ENCODE measurements at regions not wholly inside any gene's neighbourhood (a gene's known extent, or its start where the extent isn't known, plus 50 kb on each side); places are given as distances from the start of the nearest gene placed in this dataset.
"Not testable (repeated sequence)": the region's sequence is repeated elsewhere in the genome, so short reads cannot be mapped to it uniquely, and the experiment has no call there.

DNA sequence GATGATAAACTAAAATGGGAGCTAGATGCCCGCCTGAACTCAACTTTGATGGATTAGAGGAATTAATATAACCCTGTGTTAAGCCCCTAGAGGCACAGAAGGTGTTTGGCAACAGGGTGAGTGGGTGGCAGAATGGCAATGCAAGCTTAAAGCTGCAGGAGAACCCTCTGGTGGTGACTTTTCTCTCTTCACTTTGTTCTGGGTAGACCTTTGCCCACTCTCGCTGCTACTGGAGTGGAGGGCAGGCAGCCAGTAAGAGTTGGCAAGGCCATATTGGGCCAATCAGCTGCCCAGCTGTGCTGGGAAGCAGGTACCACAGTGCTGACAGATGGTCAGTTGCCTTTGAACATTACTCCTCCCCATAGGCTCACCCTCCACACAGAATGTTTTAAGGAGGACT, 468.2 kb downstream of the MMUT start:
- DNase-seq (ENCODE audit: low read depth in 2 of 2): no peak

DNA sequence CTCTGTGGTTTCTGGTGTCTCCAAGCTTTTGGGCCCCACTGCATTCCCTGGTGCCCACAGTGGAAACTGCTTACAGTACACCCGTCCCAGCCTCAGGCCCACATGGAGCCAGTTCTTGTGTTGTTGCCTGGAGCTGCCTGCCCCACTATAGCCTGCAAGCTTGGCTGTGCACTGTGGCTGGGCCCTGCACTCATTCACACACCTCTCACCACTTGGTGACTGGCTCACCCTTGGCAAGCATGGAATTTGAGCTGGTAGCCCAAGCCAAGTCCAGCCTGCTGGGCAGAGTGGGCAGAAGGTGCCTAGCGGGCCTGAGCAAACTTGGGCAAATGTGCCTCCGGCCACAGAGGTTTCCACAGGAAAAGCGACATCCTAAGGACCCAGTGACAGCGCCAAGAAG, 472.3 kb downstream of the MMUT start:
- DNase-seq (ENCODE audit: low read depth in 2 of 2): no peak

DNA sequence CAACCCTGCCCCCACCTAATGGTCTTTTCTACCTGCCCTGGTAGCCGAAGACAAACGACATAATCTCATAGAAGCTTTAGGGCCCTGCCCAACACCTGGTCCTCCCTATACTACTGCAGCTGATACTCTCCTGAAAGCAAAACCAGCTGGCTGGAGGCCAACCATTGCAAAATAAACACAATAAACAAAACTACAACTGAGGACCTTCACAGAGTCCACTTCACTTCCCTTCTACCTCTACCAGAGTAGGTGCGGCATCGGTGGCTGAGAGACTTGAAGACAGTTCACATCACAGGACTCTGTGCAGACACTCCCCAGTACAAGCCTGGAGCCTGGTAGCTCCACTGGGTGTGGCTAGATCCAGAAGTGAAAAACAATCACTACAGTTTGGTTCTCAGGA, 476.2 kb downstream of the MMUT start:
- no peak for DNase-seq (ENCODE audit: low read depth in 2 of 2)

DNA sequence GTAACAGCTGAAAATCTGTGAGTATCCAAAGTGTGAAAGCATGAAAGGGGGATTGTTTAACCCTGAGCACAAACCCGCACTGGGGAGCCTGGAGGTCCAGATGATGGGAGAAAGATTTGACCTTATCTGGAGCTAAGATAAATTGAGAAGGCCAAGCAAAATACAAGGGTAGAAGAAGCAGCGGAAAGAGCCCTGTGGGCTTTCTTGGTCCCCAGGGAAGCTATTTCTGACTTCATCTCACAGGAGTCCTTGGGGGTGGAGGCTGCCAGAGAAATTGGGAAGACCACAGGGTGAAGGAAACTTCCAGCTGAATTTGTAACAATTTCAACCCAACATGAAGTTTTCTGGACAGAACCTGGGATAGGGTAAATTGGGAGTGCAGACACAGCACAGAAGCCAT, 476.9 kb downstream of the MMUT start:
- no peak for DNase-seq (ENCODE audit: low read depth in 2 of 2)

DNA sequence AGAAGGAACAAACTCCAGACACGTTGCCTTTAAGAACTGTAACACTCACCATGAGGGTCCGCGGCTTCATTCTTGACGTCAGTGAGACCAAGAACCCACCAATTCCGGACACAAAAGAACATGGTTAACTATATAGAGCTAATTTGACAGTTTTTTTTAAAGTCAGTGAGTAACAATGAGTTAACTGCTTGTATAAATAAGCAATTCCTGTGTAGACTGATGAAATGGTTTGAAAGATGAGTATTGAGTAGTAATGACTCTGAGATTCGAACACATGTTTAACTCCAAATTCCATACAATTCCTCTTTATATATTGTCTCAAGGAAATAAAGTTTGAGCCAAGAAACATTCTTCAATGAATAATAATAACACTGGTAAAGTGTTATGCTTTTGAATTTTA, 478.0 kb downstream of the MMUT start:
- DNase-seq (ENCODE audit: low read depth in 2 of 2): no peak

DNA sequence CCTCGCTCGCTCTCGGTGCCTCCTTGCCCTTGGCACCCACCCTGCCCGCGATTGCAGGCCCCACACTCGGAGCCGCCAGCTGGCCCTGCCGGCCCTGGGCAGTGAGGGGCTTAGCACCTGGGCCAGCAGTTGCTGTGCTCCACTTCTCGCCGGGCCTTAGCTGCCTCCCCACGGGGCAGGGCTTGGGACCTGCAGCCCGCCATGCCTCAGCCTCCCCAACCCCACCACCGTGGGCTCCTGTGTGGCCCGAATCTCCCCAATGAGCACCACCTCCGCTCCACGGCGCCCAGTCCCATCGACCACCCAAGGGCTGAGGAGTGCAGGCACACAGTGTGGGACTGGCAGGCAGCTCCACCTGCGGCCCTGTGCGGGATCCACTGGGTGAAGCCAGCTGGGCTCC, 479.1 kb downstream of the MMUT start:
- not testable (repeated sequence) for DNase-seq (ENCODE audit: low read depth in 2 of 2)

DNA sequence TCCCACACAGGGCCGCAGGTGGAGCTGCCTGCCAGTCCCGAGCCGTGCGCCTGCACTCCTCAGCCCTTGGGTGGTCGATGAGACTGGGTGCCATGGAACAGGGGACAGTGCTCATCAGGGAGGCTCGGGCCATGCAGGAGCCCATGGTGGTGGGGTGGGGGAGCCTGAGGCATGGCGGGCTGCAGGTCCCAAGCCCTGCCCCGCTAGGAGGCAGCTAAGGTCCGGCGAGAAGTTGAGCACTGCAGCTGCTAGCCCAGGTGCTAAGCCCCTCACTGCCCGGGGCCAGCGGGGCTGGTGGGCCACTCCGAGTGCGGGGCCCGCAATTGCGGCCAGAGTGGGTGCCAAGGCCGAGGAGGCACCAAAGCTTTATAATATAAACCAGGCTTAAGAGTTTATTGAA, 479.7 kb downstream of the MMUT start:
- DNase-seq (ENCODE audit: low read depth in 2 of 2): no peak

DNA sequence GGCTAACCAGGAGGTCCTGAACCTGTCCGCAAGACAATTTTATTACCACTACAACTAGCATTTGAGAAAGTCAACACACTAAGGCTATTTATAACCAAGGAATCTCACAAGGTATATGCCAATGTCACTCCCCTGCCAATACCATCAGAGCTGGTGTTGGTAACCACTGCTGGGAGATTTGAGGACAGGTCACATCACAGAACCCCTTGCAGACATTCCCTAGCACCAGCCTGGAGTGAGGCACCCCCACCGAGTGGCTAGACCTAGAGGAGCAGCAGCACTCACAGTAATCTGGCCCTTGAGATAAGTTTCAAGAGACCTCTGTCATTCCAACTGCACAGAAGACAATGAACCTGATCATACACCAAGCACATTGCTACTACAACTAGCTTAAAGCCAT, 483.2 kb downstream of the MMUT start:
- DNase-seq (ENCODE audit: low read depth in 2 of 2): no peak

DNA sequence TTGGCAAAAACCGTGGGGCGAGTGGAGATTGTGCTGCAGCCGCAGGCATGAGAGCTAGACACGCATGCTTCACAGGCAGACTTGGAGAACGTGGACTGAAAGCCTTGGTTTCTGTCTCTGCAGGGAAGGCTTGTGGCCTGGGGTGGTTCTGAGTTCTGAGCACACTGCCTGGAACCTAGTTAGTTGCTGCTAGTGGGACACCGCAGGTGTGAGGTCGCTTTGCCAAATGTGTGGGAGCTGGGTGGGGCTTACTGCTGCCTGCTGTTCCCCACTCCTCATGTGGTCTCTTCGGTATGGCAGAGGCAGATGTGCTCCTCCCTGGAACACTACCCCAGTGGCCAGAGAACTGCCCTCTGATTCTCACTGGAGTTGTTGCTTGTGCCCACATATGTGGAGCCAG, 484.0 kb downstream of the MMUT start:
- DNase-seq (ENCODE audit: low read depth in 2 of 2): no peak

DNA sequence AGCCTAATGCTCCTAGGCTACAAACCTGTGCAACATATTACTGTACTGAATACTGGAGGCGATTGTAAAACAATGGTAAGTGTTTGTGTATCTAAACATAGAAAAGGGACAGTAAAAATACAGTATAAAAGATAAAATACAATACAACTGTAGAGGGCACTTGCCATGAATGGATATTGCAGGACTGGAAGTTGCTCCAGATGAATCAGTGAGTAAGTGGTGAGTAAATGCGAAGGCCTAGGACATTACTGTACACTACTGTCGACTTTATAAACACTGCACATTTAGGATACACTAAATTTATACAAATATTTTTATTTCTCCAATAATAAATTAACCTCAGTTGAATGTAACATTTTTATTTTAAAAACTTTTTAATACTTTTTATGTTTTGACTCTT, 485.0 kb downstream of the MMUT start:
- DNase-seq (ENCODE audit: low read depth in 2 of 2): no peak

DNA sequence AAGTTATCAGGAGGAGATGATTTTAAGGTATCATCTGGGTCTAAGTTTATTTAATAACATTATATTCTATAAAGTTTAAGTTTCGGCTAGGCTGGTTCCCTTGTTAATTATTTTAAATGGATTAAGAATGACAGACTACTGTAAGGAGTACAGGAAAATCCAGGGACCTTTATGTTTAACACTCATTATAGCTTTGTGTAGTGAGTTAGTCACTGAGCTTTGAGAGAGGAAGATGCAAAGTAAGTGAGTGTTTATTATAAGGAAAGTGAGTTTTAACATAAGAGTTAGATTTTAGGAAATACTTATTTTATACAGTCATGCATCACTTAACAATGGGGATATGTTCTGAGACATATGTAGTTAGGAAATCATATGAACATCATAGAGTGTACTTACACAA, 485.5 kb downstream of the MMUT start:
- no peak for DNase-seq (ENCODE audit: low read depth in 2 of 2)

DNA sequence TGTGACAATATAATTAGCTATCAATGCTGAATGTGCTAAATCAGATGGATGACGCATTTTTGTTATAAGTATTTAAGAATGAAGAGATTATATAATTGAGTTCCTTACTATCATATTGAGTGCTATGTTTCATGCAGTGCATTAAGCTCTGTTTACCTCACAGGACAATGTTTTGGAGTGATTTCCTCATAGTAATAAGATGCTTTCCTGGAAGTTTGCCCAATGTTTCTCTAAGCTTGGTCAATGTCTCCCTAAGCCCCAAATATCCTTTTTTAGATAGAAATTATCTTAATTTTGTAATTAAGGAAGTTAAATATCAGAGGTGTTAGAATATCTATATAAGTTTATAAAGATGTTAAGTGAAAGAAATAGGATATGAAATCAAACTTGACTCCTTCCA, 489.6 kb downstream of the MMUT start:
- DNase-seq (ENCODE audit: low read depth in 2 of 2): no peak

DNA sequence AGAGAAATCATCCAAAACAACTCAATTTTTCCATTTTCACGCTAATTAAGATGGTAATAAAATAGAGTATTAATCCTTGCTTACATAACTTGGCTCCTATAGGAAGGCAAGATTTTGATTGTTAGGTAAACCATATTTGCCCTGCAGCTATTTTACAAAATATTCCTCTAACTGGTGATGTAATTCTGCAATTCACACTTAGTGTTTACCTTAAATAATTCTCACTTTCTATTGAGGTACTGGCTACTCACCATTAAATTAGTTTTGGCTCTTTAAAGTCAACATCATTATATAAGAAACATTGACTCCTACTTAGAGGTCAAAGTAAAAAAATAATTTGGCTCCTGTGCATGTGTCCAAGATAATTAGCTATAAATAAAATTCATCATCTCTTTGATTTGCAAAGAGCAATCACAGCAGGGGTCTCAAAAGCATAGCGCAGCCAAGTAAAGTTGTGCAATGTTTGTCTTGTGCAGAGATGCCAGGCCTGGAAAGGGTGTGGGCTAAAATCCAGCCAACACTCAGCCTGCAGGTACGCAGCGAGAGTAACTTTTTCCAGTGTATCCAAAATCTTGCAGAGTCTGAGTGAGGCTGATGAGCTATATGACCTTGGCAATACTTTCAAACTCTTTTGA, 501.2 kb downstream of the MMUT start:
- DNase-seq (ENCODE audit: low read depth in 2 of 2): no peak

DNA sequence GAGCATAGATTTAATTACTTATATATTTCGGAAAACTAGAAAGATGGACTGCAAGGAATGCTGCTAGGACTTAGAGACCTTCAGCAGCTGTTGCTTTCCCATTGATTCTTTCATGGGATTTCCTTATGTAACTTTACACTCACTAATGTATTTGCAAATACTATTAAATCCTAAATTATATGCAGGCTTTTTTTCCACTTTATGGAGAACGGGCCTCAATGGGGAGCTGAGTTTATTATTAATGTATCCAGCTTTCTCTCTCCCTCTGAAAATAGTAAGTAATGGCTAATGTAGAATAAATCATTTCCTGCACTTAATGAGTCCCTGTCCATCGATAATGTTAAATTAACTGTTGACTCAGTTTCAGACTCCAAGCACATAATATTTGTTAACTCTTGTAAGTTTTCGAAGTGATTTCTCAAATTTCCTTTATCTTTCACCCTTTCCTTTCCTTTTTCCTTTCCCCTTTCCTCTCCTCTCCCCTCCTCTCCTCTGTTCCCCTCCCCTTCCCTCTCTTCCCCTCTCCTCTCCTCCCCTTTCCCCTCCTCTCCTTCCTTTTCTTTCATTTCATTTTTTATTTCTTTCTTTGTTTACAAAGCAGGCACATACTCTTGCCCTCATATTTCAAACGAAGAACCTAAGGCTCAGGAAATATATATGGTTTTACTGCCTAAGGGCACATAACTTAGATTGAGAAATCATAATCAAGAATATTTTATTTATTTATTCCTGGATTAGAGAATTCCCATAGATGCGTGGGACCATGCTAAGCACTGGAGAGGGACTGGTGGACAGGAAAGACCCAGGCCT, 503.6 kb downstream of the MMUT start:
- no peak for DNase-seq (ENCODE audit: low read depth in 2 of 2)

DNA sequence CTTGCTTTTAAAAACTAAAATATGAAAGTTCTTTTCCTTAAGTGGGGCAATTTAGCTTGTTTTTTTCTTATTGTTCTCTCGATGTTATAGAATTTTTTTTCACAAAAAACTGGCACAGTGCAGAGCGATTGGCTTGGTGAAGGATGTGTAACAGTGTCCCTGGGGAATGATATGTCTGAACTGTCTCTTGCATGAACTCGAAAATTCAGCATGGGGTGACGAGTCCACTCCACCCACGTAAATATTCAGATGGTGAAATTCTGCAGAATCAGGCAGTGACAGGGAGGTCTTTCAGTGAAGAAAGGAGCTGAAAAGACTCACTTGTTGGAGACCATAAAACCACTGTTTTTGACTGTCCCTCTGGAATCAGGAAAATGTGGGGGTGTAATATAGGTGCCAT, 505.3 kb downstream of the MMUT start:
- no peak for DNase-seq (ENCODE audit: low read depth in 2 of 2)

DNA sequence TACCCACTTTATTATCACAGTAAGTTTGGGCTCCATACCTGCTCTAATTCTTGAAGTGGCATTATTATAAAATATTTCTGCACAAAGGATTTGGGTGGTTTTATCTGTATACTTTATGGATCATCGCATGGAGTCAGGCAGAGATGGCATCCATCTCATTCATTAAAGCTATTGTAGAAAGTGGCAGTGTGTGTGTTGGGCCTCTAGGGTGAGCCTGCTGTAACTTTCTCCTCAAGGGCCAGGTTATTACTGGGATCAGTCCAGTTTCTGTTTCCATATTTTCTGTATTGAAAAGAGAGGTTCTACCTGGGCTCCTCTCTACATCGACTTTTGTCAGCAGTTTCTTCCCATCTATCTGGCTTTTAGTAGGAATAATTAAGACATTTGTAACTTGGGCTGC, 511.1 kb downstream of the MMUT start:
- DNase-seq (ENCODE audit: low read depth in 2 of 2): no peak

DNA sequence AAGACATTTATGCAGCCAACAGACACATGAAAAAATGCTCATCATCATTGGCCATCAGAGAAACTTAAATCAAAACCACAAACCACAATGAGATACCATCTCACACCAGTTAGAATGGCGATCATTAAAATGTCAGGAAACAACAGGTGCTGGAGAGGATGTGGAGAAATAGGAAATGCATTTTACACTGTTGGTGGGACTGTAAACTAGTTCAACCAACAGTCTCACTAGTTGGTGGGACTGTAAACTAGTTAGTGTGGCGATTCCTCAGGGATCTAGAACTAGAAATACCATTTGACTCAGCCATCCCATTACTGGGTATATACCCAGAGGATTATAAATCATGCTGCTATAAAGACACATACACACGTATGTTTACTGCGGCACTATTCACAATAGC, 518.8 kb downstream of the MMUT start:
- DNase-seq (ENCODE audit: low read depth in 2 of 2): not testable (repeated sequence)

DNA sequence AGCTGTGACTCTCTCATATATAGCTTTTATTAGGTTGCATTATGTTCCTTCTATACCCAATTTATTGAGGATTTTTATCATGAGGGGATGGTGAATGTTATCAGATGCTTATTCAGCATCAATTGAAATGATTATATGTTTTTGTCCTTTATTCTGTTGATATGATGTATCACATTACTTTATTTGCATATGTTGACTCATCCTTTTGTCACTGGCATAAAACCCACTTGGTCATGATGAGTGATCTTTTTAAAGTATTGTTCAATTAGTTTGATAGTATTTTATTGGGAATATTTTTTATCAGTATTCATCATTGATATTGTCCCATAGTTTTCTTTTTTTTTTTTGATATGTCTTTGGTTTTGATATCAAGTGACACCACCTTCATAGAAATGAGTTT, 529.9 kb downstream of the MMUT start:
- no peak for DNase-seq (ENCODE audit: low read depth in 2 of 2)

DNA sequence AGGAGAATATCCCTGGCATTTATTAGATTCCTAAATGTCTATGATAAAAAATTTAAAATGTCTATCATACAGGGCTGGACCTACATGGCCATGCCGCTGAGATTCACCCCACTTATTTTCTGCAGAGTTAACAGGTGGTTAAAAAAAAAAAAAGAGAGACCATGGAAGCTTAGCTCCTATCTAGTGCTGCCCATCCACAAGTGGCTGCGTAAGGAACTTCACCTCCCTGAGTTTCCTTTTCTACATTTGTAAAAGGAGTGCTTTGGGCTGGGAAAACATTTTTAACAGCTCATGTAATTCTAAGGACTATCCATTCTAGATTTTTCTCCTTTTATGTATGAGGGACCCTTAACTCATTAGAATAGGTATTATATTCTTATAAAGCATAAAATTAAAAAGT, 534.1 kb downstream of the MMUT start:
- no peak for DNase-seq (ENCODE audit: low read depth in 2 of 2)

DNA sequence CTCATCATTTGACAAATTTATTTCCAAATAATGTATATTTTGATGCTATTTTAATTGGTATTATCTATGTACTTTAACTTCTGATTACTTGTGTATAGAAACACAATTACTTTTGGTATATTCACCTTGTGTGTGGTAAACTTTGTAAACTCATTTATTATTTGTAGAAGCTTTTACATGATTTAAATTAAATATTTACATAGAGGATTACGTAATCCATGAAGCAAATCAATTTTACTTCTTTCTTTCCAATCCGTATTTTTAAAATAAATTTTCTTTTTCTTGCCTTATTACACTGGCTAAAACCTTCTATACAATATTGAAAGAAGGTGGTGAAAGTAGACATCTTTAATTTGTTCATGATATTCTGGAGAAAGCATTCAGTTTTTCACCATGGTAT, 540.2 kb downstream of the MMUT start:
- no peak for DNase-seq (ENCODE audit: low read depth in 2 of 2)

DNA sequence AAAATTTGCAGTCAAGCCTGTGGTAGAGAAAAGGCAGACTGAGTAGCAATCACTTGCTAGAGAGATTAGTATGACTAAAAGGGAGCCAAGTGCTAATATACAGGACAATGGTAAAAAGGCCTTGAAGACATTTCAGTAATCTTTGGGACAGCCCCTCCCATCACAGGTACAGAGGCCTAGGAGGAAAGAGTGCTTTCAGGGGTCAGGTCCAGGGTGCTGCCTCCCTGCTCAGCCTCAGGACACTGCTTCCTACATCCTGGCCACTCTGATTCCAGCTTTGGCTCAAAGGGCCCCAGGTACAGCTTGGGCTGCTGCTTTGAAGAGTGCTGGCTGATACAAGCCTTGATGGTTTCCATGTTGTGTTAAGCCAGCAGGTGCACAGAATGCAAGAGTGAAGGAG, 543.5 kb downstream of the MMUT start:
- DNase-seq (ENCODE audit: low read depth in 2 of 2): no peak

DNA sequence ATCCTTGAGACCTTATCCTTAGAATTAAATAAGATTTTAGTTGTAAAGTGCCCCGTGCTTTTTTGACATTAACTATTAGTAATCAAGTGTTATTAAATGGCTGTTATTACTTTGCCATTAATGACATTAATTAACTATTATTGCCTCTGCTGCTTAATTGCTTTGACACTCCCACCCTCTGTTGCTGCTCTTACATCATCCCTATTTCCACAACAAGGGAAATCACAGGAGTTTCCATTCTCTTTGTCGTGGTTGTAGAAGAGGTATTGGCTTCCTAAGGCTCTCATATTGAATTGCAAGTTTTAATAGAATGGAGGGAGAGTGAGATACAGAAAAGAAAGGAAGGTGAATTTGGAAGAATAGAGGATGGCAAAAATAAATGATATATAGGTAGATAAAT, 545.8 kb downstream of the MMUT start:
- DNase-seq (ENCODE audit: low read depth in 2 of 2): no peak

DNA sequence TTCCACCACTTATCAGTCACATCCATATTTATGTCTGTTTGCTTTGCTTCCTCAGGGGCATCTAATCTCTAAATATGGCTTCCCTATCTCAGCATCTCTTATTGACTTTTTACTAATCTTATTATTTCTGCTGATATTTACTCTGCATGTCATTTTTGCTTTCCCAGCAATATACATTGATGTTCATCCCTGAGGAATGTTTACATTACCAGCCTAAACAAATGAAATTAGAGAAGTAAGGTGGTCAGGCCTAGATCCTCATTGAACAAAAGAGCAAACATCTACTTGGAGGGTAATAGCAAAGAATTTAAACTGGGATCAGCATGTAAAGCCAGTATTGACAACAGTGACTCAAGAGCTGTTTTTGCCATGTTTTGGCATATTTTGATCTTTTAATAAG, 546.4 kb downstream of the MMUT start:
- no peak for DNase-seq (ENCODE audit: low read depth in 2 of 2)

DNA sequence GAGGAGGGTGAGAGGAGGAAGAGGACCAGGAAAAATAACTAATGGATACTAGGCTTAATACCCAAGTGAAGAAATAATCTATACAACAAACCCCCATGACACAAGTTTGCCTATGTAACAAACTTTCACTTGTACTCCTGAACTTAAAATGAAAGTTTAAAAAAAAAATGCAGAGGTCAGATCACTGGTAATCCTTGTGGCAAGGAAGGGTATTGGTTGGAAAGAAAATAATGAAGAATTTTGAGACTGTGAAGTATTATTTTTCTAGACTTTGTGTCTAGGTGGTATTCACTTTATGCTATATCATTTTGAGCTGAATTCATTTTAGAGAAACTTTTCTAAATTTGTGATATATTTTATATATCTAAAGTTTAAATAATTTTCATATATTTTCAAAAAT, 547.5 kb downstream of the MMUT start:
- DNase-seq (ENCODE audit: low read depth in 2 of 2): no peak
